SJSA1 (cell line): ENCODE measurements at regions not wholly inside any gene's neighbourhood (a gene's known extent, or its start where the extent isn't known, plus 50 kb on each side); places are given as distances from the start of the nearest gene placed in this dataset.
"Not testable (repeated sequence)": the region's sequence is repeated elsewhere in the genome, so short reads cannot be mapped to it uniquely, and the experiment has no call there.

Experiments used
- DNase-seq, 2 experiments: peaks; one replicate each; pipeline ENCODE4 v3.0.0-alpha.2; 2015 to 2020; ENCODE audit warnings: low spot score in 2 of 2, low read depth in 1 of 2
- H3K27ac ChIP-seq: fragments of 250-450 bp; sonication (Bioruptor Pico); 2 replicates; pipeline ENCODE4 v1.5.1; 2020; ENCODE audit warnings: mild to moderate bottlenecking, moderate library complexity
- H3K27me3 ChIP-seq: fragments of 250-450 bp; sonication (Bioruptor Pico); replicated peaks from 2 replicates; pipeline ENCODE4 v1.5.1; 2020; ENCODE audit warnings: mild to moderate bottlenecking, moderate library complexity
- H3K36me3 ChIP-seq: fragments of 250-450 bp; sonication (Bioruptor Pico); 2 replicates; pipeline ENCODE4 v1.5.1; 2020; ENCODE audit warnings: mild to moderate bottlenecking
- H3K4me1 ChIP-seq: fragments of 250-450 bp; sonication (Bioruptor Pico); replicated peaks from 2 replicates; pipeline ENCODE4 v1.6.1; 2021; ENCODE audit warnings: mild to moderate bottlenecking
- H3K4me3 ChIP-seq: fragments of 250-450 bp; sonication (Bioruptor Pico); 2 replicates; pipeline ENCODE4 v1.5.1; 2020; ENCODE audit warnings: mild to moderate bottlenecking
- H3K9me3 ChIP-seq: fragments of 250-450 bp; sonication (Bioruptor Pico); replicated peaks from 2 replicates; pipeline ENCODE4 v1.5.1; 2020; ENCODE audit warnings: mild to moderate bottlenecking

DNA sequence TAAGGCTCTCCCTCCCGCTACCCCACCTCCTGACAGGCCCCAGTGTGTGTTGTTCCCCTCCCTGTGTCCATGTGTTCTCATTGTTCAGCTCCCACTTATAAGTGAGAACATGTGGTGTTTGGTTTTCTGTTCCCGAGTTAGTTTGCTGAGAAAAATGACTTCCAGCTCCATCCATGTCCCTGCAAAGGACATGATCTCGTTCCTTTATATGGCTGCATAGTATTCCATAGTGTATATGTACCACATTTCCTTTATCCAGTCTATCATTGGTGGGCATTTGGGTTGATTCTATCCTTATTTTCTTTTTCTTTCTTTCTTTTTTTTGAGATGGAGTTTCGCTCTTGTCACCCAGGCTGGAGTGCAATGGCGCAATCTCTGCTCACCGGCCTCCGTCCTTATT is 57.8 kb upstream of the RASSF3 start:
- H3K27ac ChIP-seq, H3K27me3 ChIP-seq, H3K4me1 ChIP-seq, H3K4me3 ChIP-seq, H3K9me3 ChIP-seq, H3K36me3 ChIP-seq, DNase-seq: not testable (repeated sequence)

DNA sequence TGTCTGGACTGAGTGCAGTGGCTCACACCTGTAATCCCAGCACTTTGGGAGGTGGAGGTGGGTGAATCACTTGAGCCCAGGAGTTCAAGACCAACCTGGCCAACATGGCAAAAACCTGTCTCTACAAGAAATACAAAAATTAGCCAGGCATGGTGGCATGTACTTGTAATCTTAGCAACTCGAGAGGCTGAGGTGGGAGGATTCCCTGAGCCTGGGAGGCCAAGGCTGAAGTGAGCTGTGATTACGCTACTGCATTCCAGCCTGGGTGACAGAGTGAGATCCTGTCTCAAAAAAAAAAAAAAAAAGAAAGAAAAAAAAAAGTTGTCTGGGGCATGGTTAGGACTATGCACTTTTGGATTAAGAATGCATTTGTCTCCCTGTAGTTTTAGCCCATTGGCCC is 56.6 kb upstream of the RASSF3 start:
- H3K9me3 ChIP-seq, DNase-seq, H3K4me1 ChIP-seq, H3K36me3 ChIP-seq, H3K27ac ChIP-seq, H3K4me3 ChIP-seq, H3K27me3 ChIP-seq: not testable (repeated sequence)

DNA sequence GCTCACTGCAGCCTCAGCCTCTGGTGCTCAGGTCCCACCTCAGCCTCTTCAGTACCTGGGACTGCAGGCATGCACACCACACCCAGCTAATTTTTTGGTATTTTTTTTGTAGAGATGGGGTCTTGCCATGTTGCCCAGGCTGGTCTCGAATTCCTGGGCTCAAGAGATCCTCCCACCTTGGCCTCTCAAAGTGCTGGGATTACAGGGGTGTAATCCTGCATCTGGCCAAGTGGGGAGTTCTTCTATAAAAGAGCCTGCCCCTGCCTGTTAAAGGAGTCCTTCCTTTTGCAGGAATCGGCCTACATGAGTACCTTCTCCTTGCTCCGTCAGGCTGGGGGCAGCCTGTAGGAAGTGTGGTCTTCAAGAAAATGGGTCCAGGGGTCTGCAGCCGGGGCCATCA is 54.1 kb upstream of the RASSF3 start:
- DNase-seq, result no peak

DNA sequence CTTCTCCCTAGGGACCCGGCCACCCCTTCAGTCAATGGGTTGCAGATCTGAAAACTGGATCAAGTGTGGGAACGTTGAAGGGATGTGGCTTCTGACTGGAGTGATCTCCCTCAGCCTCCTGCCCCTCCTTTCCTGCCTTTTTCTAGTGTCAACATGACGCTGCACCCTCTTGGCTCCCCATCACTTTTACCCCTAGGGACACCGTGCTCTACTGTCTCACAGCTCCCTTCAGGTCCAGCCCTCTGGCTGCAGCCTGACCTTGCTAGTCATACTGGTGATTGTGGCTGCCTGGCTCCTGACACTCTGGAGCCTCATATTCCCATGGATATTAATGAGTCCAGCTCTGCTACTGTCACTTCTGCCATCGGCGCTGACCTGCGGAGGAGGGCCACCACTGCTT is 51.5 kb upstream of the RASSF3 start:
- Histone ChIP-seq H3K27me3 (no peaks in the 10 kb centered on the region), H3K4me1 (peaks cover 14% of the 10 kb centered on the region), H3K9me3 (no peaks in the 10 kb centered on the region), H3K27ac (no peak overlapping the region), H3K36me3 (no peaks in the 10 kb centered on the region), H3K4me3 (no peak overlapping the region)
- DNase-seq, result no peak

More for the DNA sequence above, 54.1 kb upstream of the RASSF3 start:
- Histone ChIP-seq H3K4me3 (no peak overlapping the region), H3K9me3 (no peaks in the 10 kb centered on the region), H3K27ac (no peak overlapping the region), H3K4me1 (peaks cover 10% of the 10 kb centered on the region), H3K27me3 (no peaks in the 10 kb centered on the region), H3K36me3 (no peaks in the 10 kb centered on the region)

GRCh38 chr12:64560396-64561301 is 49.6 kb upstream of the RASSF3 start:
- Histone ChIP-seq H3K36me3 (no peaks in the 10 kb centered on the region), H3K9me3 (no peaks in the 10 kb centered on the region), H3K27ac (no peak overlapping the region; the same call in 1 of the 2 replicates), H3K4me1 (peaks cover 16% of the 10 kb centered on the region), H3K4me3 (no peak overlapping the region), H3K27me3 (no peaks in the 10 kb centered on the region)
- peak; percentile 81 to 86 for DNase-seq
